ENCODE measurements at regions not wholly inside any gene's neighbourhood (a gene's known extent, or its start where the extent isn't known, plus 50 kb on each side); places are given as distances from the start of the nearest gene placed in this dataset.

DNA sequence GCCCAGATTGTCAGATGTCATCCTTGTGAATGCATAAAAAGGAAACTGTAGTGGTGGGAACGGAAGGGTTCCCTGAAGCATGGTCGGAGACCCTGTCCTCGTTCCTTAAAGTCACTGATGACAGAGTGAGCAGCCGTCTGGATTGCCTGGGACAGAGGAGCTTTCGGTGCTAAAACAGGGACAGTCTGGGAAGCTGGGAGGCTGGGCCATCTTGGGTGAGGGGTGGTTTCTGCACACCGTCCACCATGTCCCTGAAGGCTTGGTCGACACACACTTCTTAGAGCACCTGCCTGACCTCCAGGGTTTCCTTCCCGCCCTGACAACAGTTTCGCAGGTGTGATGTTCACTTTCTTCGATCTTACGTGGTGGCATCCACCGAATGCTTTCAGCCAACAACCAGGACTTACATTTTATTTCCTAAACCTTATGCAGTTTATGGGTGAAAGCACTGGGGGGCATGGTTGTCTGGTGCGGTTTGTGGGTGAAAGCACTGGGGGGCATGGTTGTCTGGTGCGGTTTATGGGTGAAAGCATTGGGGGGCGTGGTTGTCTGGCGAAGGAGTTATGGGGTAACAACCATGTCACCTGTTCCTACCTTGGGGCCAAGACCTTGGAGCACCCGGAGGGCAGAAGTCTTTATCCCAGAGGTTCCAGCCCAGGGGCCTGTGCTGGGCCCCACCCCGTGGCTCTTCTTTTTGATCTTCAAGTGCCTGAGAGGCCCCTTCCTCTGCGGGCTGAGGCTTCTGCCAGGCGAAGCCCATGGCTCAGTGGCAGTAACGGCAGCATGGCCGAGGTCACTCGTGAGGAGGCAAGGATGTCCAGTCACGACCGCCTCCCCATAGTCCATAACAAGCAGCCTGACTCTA lies 81.7 kb upstream of the FRMD1 start (continued):
- TF ChIP-seq, protein P1, sequence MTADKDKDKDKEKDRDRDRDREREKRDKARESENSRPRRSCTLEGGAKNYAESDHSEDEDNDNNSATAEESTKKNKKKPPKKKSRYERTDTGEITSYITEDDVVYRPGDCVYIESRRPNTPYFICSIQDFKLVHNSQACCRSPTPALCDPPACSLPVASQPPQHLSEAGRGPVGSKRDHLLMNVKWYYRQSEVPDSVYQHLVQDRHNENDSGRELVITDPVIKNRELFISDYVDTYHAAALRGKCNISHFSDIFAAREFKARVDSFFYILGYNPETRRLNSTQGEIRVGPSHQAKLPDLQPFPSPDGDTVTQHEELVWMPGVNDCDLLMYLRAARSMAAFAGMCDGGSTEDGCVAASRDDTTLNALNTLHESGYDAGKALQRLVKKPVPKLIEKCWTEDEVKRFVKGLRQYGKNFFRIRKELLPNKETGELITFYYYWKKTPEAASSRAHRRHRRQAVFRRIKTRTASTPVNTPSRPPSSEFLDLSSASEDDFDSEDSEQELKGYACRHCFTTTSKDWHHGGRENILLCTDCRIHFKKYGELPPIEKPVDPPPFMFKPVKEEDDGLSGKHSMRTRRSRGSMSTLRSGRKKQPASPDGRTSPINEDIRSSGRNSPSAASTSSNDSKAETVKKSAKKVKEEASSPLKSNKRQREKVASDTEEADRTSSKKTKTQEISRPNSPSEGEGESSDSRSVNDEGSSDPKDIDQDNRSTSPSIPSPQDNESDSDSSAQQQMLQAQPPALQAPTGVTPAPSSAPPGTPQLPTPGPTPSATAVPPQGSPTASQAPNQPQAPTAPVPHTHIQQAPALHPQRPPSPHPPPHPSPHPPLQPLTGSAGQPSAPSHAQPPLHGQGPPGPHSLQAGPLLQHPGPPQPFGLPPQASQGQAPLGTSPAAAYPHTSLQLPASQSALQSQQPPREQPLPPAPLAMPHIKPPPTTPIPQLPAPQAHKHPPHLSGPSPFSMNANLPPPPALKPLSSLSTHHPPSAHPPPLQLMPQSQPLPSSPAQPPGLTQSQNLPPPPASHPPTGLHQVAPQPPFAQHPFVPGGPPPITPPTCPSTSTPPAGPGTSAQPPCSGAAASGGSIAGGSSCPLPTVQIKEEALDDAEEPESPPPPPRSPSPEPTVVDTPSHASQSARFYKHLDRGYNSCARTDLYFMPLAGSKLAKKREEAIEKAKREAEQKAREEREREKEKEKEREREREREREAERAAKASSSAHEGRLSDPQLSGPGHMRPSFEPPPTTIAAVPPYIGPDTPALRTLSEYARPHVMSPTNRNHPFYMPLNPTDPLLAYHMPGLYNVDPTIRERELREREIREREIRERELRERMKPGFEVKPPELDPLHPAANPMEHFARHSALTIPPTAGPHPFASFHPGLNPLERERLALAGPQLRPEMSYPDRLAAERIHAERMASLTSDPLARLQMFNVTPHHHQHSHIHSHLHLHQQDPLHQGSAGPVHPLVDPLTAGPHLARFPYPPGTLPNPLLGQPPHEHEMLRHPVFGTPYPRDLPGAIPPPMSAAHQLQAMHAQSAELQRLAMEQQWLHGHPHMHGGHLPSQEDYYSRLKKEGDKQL (CRISPR knock-in tag; IDR thresholded peaks at IDR 0.05; ENCODE audit: borderline replicate concordance), result no peak
- no peak for TF ChIP-seq ZFP1 (CRISPR knock-in tag; IDR thresholded peaks at IDR 0.05)
- TF ChIP-seq, protein P2, sequence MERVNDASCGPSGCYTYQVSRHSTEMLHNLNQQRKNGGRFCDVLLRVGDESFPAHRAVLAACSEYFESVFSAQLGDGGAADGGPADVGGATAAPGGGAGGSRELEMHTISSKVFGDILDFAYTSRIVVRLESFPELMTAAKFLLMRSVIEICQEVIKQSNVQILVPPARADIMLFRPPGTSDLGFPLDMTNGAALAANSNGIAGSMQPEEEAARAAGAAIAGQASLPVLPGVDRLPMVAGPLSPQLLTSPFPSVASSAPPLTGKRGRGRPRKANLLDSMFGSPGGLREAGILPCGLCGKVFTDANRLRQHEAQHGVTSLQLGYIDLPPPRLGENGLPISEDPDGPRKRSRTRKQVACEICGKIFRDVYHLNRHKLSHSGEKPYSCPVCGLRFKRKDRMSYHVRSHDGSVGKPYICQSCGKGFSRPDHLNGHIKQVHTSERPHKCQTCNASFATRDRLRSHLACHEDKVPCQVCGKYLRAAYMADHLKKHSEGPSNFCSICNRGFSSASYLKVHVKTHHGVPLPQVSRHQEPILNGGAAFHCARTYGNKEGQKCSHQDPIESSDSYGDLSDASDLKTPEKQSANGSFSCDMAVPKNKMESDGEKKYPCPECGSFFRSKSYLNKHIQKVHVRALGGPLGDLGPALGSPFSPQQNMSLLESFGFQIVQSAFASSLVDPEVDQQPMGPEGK (CRISPR knock-in tag; IDR thresholded peaks at IDR 0.05; ENCODE audit: borderline replicate concordance), result no peak
- no peak for TF ChIP-seq BRD4 (IDR thresholded peaks at IDR 0.05)
- TF ChIP-seq NBN (IDR thresholded peaks at IDR 0.05; ENCODE audit: low read depth), result no peak
- TF ChIP-seq, protein P3, sequence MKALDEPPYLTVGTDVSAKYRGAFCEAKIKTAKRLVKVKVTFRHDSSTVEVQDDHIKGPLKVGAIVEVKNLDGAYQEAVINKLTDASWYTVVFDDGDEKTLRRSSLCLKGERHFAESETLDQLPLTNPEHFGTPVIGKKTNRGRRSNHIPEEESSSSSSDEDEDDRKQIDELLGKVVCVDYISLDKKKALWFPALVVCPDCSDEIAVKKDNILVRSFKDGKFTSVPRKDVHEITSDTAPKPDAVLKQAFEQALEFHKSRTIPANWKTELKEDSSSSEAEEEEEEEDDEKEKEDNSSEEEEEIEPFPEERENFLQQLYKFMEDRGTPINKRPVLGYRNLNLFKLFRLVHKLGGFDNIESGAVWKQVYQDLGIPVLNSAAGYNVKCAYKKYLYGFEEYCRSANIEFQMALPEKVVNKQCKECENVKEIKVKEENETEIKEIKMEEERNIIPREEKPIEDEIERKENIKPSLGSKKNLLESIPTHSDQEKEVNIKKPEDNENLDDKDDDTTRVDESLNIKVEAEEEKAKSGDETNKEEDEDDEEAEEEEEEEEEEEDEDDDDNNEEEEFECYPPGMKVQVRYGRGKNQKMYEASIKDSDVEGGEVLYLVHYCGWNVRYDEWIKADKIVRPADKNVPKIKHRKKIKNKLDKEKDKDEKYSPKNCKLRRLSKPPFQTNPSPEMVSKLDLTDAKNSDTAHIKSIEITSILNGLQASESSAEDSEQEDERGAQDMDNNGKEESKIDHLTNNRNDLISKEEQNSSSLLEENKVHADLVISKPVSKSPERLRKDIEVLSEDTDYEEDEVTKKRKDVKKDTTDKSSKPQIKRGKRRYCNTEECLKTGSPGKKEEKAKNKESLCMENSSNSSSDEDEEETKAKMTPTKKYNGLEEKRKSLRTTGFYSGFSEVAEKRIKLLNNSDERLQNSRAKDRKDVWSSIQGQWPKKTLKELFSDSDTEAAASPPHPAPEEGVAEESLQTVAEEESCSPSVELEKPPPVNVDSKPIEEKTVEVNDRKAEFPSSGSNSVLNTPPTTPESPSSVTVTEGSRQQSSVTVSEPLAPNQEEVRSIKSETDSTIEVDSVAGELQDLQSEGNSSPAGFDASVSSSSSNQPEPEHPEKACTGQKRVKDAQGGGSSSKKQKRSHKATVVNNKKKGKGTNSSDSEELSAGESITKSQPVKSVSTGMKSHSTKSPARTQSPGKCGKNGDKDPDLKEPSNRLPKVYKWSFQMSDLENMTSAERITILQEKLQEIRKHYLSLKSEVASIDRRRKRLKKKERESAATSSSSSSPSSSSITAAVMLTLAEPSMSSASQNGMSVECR (CRISPR knock-in tag; IDR thresholded peaks at IDR 0.05), result no peak
- no peak for TF ChIP-seq ZNF3 (CRISPR knock-in tag; IDR thresholded peaks at IDR 0.05)
- no peak for TF ChIP-seq WHSC1 (IDR thresholded peaks at IDR 0.05; ENCODE audit: low read length)
